ENCODE measurements at regions not wholly inside any gene's neighbourhood (a gene's known extent, or its start where the extent isn't known, plus 50 kb on each side); places are given as distances from the start of the nearest gene placed in this dataset.
"Not testable (repeated sequence)": the region's sequence is repeated elsewhere in the genome, so short reads cannot be mapped to it uniquely, and the experiment has no call there.

DNA sequence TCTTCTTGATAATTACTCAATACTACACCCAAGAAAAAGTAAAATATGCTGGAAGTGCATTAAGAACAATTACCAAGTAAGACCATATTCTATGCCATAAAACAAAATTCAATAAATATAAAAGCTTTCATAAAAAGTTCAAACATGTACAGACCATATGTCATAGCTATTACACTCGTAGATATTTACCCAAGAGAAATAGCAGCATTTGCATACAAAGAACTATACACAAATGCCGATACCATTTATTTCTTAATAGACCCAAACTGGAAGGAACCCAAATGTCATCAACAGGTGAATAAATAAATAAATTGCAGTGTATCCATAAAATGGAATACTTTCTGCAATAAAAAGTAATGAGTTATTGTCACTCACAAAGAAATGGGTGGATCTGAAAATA is 78.3 kb upstream of the SLC16A7 start:
- intact Hi-C loops (cut with DNase I), result no loop called here
- no peak for DNase-seq

DNA sequence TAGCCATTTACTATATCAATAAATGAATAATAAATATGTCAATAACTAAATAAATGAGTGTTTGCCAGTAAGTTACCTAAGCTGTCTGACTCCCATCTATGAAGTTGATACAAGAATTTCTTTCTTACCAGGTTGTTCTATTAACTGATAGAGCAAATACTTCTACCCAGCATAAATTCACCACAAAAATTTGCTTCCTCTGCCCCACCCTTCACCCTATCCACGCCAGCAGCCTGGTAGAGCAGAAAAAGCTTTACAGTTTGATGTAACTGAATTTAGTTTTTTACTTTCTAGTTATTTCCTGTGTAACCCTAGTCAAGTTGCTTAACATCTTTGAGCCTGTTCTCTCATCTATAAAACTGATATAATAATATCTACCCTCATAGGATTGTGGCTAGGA is 94.9 kb upstream of the SLC16A7 start:
- intact Hi-C loops (cut with DNase I), result no loop called here
- no peak for DNase-seq

GRCh38 chr12:59500335-59500734 is 95.5 kb upstream of the SLC16A7 start:
- intact Hi-C loops (cut with DNase I), result no loop called here
- no peak for DNase-seq

- no peak for DNase-seq
- intact Hi-C loops (cut with DNase I), result no loop called here
These were observed 96.1 kb upstream of the SLC16A7 start for GRCh38 chr12:59499774-59500173.

DNA sequence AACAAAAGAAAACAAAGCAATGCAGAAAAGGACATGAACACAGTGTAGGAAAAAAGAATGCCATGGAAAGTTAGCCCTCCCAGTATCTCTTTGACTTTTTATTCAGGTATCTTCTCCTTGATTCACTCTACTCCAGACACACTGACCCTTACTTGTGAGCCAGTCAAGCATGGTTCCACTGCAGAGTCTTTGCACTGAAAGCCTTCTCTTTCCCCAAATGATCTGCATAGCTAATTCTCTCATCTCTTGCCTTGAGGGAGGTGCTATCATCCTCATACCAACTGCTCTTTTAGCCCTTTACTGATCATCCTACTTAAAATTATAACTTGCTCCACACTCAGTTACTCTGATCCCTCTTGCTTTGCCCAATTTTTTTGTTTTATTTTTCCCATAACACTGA is 101.2 kb upstream of the SLC16A7 start:
- no peak for DNase-seq
- intact Hi-C loops (cut with DNase I), result no loop called here

- intact Hi-C loops (cut with DNase I), result no loop called here
- DNase-seq, result no peak
These were observed 104.0 kb upstream of the SLC16A7 start for GRCh38 chr12:59491877-59492276.

DNA sequence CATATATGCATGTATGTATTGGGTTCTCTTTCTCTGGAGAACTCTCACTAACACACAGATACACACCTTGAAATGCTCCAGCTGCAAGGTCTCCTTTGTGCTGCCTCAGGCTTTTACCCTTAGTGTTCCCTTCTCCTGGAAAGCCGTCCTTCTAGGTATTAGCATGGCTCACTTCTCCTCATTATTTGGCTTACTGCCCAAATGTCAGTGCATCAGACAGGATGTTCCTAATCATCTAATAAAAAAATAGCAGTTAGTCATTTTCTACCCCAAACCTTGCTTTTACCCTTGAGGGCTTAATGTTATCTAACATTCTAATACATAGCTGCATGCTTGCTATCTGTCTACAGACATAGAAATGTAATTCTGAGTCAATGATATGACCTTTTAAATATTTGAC is 109.0 kb upstream of the SLC16A7 start:
- intact Hi-C loops (cut with DNase I), result no loop called here
- no peak for DNase-seq

DNA sequence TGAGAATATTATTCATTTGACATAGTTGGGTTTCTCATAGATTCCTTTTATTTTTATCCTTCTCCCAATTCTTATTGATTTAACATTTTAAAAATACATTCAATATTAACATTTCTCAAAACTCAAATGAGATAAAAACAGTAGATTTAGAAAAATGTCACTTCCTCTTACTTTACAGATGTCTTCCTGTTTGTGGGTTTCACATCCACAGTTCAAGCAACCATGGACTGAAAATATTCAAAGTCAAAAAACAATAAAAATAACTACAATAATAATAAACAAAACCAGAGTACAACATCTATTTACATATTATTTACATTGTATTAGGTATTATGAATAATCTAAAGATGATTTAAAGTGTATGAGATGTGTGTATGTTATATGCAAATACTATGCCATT is 111.3 kb upstream of the SLC16A7 start:
- no peak for DNase-seq

DNA sequence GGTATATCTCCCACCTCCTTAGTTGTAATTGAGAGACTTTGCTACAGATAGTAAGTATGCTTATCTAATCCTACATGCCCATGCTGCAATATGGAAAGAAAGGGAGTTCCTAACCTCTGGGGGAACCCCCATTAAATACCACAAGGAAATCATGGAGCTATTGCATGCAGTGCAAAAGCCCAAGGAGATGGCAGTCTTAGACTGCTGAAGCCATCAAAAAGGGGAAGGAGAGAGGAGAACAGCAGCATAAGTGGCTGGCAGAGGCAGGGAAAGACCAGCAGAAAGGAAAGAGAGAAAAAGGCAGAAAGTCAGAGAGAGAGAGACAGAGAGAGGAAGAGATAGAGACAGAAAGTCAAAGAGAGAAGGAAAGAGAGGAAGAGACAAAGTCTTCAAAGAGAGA is 121.6 kb upstream of the SLC16A7 start:
- intact Hi-C loops (cut with DNase I); DNase-seq: not testable (repeated sequence)

More for the DNA sequence above, 111.3 kb upstream of the SLC16A7 start:
- intact Hi-C loops (cut with DNase I), result no loop called here

- intact Hi-C loops (cut with DNase I), result no loop called here
- DNase-seq, result no peak
These were observed 123.6 kb upstream of the SLC16A7 start for GRCh38 chr12:59472273-59472672.

DNA sequence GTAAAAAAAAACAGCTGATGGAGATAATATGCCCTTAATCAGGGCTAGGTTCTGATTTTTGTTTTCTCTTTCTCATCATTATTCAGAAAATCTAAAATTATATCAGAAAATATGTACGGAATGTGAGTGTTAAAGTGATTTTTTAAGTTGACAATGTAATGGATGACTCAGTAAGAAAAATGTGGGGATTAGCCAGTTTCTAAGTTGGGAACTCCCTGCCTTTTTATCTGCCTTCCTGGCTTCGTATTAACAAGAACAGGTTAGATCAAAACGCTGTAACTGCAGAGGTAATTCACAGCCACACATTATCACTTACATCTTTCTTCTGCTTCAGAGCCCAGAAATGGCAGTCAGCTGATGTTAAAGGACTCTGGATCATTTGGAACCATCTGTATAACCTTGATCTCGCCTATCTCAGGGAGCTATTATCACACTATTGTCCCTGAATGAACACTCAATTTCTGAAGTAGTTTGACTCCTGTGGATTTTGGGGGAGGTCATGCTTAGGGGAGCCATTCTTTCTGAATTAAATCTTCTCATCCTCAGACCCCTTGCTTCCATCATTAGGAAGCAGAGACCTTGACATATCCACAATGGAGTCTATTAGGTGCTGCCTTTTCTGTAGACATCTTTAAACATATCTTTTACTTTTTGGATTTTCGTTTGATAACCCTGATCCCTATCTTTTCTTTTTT is 135.7 kb upstream of the SLC16A7 start:
- intact Hi-C loops (cut with DNase I), result no loop called here
- no peak for DNase-seq

GRCh38 chr12:59453475-59453874 is 142.4 kb upstream of the SLC16A7 start:
- intact Hi-C loops (cut with DNase I), result no loop called here
- no peak for DNase-seq

- intact Hi-C loops (cut with DNase I), result no loop called here
- DNase-seq, result no peak
These were observed 143.1 kb upstream of the SLC16A7 start for GRCh38 chr12:59452746-59453145.

GRCh38 chr12:59452259-59452658 is 143.6 kb upstream of the SLC16A7 start:
- no peak for DNase-seq
- intact Hi-C loops (cut with DNase I), result no loop called here

DNA sequence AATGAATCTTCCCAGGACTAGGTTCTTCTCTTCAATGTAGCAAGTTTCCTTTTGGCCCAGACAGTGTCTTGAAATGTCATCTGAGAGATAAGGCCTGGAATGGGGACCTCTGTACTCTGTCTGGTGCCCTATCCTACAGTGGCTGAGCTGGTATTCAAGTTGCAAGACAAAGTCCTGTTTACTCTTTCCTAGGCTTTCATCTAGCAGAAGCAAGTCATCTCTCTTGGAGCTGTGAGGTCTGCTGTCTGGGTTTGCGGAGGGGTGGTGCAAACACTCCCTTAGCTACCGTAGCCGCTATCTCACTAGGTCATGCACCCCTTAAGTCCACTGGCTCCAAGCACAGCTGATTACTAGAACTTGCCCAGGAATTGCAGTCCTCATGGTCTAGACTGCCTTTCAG is 149.7 kb upstream of the SLC16A7 start:
- no peak for DNase-seq
- intact Hi-C loops (cut with DNase I), result no loop called here

- DNase-seq, result no peak
- intact Hi-C loops (cut with DNase I), result no loop called here
These were observed 150.9 kb upstream of the SLC16A7 start for GRCh38 chr12:59444932-59445331.

- intact Hi-C loops (cut with DNase I), result no loop called here
- DNase-seq, result no peak
These were observed 163.8 kb upstream of the SLC16A7 start for GRCh38 chr12:59432057-59432456.

DNA sequence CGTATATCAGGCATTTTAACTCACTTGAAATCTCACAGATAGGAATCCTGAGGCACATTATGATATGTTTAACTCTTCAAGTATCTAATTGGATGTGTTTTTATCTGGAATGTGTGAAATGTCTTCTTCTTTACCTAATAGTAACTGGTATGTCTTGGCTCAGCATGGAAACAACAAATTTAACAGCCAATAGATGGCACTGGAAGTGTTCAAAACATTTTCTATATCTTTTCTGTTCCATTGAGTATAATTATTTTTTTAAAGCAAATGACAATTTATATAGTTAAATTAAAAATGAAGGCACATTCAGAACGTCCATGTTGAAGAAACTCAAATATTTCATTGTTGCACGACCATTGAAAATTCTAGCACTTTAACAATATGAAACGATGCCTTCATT is 164.6 kb upstream of the SLC16A7 start:
- intact Hi-C loops (cut with DNase I), result no loop called here

GRCh38 chr12:59429766-59430165 is 166.1 kb upstream of the SLC16A7 start:
- DNase-seq, result no peak
- intact Hi-C loops (cut with DNase I), result no loop called here

More for the DNA sequence above, 164.6 kb upstream of the SLC16A7 start:
- DNase-seq, result no peak

- intact Hi-C loops (cut with DNase I), result no loop called here
- no peak for DNase-seq
These were observed 170.0 kb upstream of the SLC16A7 start for GRCh38 chr12:59425798-59426197.

DNA sequence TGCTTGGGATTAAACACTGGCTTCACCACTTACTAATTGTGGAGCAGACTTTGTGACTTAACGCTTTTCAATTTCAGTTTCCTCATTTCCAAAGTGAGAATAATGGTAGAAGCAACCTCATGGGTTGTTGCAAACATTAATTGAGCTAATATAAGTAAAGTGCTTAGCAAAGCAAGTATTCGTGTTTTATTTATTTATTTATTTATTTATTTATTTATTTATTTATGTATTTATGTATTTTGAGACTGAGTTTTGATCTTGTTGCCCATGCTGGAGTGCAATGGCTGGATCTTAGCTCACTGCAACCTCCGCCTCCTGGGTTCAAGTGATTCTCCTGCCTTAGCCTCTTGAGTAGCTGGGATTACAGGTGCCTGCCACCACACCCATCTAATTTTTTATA is 171.2 kb upstream of the SLC16A7 start:
- intact Hi-C loops (cut with DNase I), result not testable (repeated sequence)

DNA sequence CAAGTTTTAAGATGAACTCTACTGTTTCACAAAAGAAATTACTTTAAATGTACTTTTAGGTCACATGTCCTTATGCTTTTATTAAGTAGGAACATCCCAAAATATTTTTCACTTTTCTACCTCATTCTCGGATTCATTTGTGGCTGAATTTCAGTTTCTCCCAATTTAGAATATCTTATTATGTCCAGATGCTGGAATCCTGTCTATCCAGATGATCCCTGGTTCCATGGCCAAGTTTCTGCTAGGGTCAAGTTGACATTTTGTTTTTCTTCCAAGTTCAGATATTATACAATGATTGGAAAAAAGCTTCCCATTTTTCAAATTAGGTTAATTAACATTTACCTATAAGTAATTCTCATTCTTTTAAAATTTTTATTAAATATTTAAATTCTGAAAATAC is 181.8 kb upstream of the SLC16A7 start:
- no peak for DNase-seq
- intact Hi-C loops (cut with DNase I), result no loop called here

More for the DNA sequence above, 171.2 kb upstream of the SLC16A7 start:
- DNase-seq, result not testable (repeated sequence)

DNA sequence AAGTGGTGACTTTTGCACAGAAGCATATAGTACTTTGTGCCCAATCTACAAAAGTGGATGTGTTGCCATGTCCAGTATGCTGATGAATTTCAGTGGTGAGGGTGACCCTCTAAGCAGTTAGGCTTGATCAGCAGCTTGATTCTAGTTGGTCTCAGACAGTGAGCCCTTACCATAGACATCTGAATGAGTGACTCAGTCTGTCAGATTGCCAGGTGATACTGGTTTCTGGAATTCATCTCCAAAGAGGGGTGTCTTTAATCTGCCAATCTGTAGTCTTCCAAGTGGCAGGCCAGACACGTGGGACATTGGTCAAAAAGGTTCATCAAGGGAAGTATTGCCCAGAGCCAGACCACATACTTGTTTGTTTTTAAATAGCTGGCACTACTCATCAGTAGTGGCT is 187.4 kb upstream of the SLC16A7 start:
- intact Hi-C loops (cut with DNase I), result loop anchor here (10.0 kb wide), 2 partner anchors 186 to 396 kb away; partner anchors contain the start of gene SLC16A7
- no peak for DNase-seq
